ENCODE measurements at regions not wholly inside any gene's neighbourhood (a gene's known extent, or its start where the extent isn't known, plus 50 kb on each side); places are given as distances from the start of the nearest gene placed in this dataset.

- TF ChIP-seq NR2C2 (CRISPR knock-in tag; IDR thresholded peaks at IDR 0.05) (no peak), MXD4 (CRISPR knock-in tag; IDR thresholded peaks at IDR 0.05; ENCODE audit: borderline replicate concordance) (no peak), NR3C1 (CRISPR knock-in tag; conservative IDR thresholded peaks at IDR 0.05; ENCODE audit: low read depth) (no peak), GABPB1 (CRISPR knock-in tag; IDR thresholded peaks at IDR 0.05) (no peak), SP1 (CRISPR knock-in tag; conservative IDR thresholded peaks at IDR 0.05) (no peak), CTCF (IDR thresholded peaks at IDR 0.05) (no peak), TEAD4 (CRISPR knock-in tag; IDR thresholded peaks at IDR 0.05) (no peak), ATF3 (CRISPR knock-in tag; conservative IDR thresholded peaks at IDR 0.05) (no peak), RELA (CRISPR knock-in tag; IDR thresholded peaks at IDR 0.05; ENCODE audit: borderline replicate concordance) (no peak), ESRRA (CRISPR knock-in tag; IDR thresholded peaks at IDR 0.05; ENCODE audit: borderline replicate concordance) (no peak)
- TF ChIP-seq, protein P1, sequence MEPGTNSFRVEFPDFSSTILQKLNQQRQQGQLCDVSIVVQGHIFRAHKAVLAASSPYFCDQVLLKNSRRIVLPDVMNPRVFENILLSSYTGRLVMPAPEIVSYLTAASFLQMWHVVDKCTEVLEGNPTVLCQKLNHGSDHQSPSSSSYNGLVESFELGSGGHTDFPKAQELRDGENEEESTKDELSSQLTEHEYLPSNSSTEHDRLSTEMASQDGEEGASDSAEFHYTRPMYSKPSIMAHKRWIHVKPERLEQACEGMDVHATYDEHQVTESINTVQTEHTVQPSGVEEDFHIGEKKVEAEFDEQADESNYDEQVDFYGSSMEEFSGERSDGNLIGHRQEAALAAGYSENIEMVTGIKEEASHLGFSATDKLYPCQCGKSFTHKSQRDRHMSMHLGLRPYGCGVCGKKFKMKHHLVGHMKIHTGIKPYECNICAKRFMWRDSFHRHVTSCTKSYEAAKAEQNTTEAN (CRISPR knock-in tag; IDR thresholded peaks at IDR 0.05) = no peak
Observed at GRCh38 chr18:32545631-32546030, 74.9 kb upstream of the GAREM1 start.

Measured in WTC11 (cell line).